ENCODE measurements at regions not wholly inside any gene's neighbourhood (a gene's known extent, or its start where the extent isn't known, plus 50 kb on each side); places are given as distances from the start of the nearest gene placed in this dataset.

- no peak overlapping the region for H3K27ac ChIP-seq (ENCODE audit: low read length)
- no TSS peak for BruUV-seq (replicated peaks)
- no peak overlapping the region for H3K4me3 ChIP-seq (ENCODE audit: low read depth in 2 of 2, low read length in 2 of 2)
- no peak for DNase-seq (ENCODE audit: low read depth, low spot score)
- intact Hi-C loops (cut with micrococcal nuclease; ENCODE audit: unreplicated experiment): no loop called here
- ChIA-PET POLR2A (no interaction called here), CTCF (no interaction called here)
- no peaks in the 10 kb centered on the region for H3K9me3 ChIP-seq (ENCODE audit: control insufficient read depth, insufficient read depth, low read depth, low read length)
- H3K4me1 ChIP-seq (ENCODE audit: control insufficient read depth, insufficient read depth, low read length): no peaks in the 10 kb centered on the region
- in situ Hi-C loops (cut with HindIII; ENCODE audit: low pct_unique_long_range_greater_than_20kb, low sequenced_read_pairs): no loop called here
- no peaks in the 10 kb centered on the region for H3K36me3 ChIP-seq (ENCODE audit: control insufficient read depth, insufficient read depth, low read length)
- TF ChIP-seq POLR2AphosphoS5 (IDR thresholded peaks at IDR 0.05; ENCODE audit: low read depth, low read length) (no peak), CTCF (IDR thresholded peaks at IDR 0.05) (no peak), SIN3A (IDR thresholded peaks at IDR 0.05; ENCODE audit: borderline replicate concordance, insufficient read depth, low read depth, low read length) (no peak), REST (IDR thresholded peaks at IDR 0.05; ENCODE audit: insufficient read depth in 1 of 2, low read depth in 2 of 2, low read length in 1 of 2) (no peak), TCF7L2 (IDR thresholded peaks at IDR 0.05; ENCODE audit: low read depth, low read length) (no peak)
- no peak for ATAC-seq
- no peaks in the 10 kb centered on the region; the same call in 1 of the 2 replicates for H3K27me3 ChIP-seq (ENCODE audit: control insufficient read depth, insufficient read depth, low read length)
Observed at GRCh38 chr20:63115651-63116411, 100.1 kb downstream of the YTHDF1 start.

- ATAC-seq: no peak
- Histone ChIP-seq H3K27me3 (ENCODE audit: control insufficient read depth, insufficient read depth, low read length) (no peaks in the 10 kb centered on the region; the same call in 1 of the 2 replicates), H3K27ac (ENCODE audit: low read length) (no peak overlapping the region), H3K4me1 (ENCODE audit: control insufficient read depth, insufficient read depth, low read length) (no peaks in the 10 kb centered on the region), H3K36me3 (ENCODE audit: control insufficient read depth, insufficient read depth, low read length) (no peaks in the 10 kb centered on the region), H3K4me3 (ENCODE audit: low read depth in 2 of 2, low read length in 2 of 2) (no peak overlapping the region), H3K9me3 (ENCODE audit: control insufficient read depth, insufficient read depth, low read depth, low read length) (no peaks in the 10 kb centered on the region)
- in situ Hi-C loops (cut with HindIII; ENCODE audit: low pct_unique_long_range_greater_than_20kb, low sequenced_read_pairs) (no loop called here), intact Hi-C loops (cut with micrococcal nuclease; ENCODE audit: unreplicated experiment) (no loop called here)
- BruUV-seq (replicated peaks): no TSS peak
- DNase-seq (ENCODE audit: low read depth, low spot score): no peak
- TF ChIP-seq SIN3A (IDR thresholded peaks at IDR 0.05; ENCODE audit: borderline replicate concordance, insufficient read depth, low read depth, low read length) (no peak), CTCF (IDR thresholded peaks at IDR 0.05) (no peak), REST (IDR thresholded peaks at IDR 0.05; ENCODE audit: insufficient read depth in 1 of 2, low read depth in 2 of 2, low read length in 1 of 2) (no peak), TCF7L2 (IDR thresholded peaks at IDR 0.05; ENCODE audit: low read depth, low read length) (no peak), POLR2AphosphoS5 (IDR thresholded peaks at IDR 0.05; ENCODE audit: low read depth, low read length) (no peak)
- ChIA-PET CTCF (no interaction called here), POLR2A (no interaction called here)
Observed at GRCh38 chr20:63114693-63115311, 101.1 kb downstream of the YTHDF1 start.
